Hepatocyte (in vitro differentiated cells): ENCODE measurements at regions not wholly inside any gene's neighbourhood (a gene's known extent, or its start where the extent isn't known, plus 50 kb on each side); places are given as distances from the start of the nearest gene placed in this dataset.

Experiments
- EZH2 ChIP-seq: fragments of 200-600 bp; sonication (generic); IDR thresholded peaks from 2 replicates; pipeline ENCODE4 v1.6.1; 2016; ENCODE audit warnings: antibody characterized with exemption, mild to moderate bottlenecking, borderline replicate concordance
- EZH2phosphoT487 ChIP-seq: fragments of 200-600 bp; sonication (generic); IDR thresholded peaks from one replicate; pipeline ENCODE4 v1.6.1; 2018; ENCODE audit warnings: antibody characterized with exemption, mild to moderate bottlenecking, low read depth, moderate library complexity; ENCODE audit not compliant: unreplicated experiment, severe bottlenecking
- TF ChIP-seq, protein P1 (sequence below): fragments of 200-600 bp; sonication (generic); IDR thresholded peaks from 2 replicates; pipeline ENCODE4 v1.5.1; 2016; ENCODE audit warnings: antibody characterized with exemption, mild to moderate bottlenecking; ENCODE audit not compliant: poor library complexity

DNA sequence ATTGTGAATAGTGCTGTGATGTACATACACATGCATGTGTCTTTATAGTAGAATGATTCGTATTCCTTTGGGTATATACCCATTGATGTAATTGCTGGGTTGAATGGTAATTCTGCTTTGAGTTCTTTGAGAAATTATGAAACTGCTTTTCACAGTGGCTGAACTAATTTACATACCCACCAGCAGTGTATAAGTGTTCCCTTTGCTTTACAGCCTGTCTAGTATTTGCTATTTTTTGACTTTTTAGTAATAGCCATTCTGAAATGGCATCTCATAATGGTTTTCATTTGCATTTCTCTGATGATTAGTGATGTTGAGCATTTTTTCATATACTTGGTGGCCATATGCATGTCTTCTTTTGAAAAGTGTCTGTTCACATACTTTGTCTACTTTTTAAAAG lies 54.5 kb upstream of the FAM78B start:
- TF ChIP-seq, protein P1, sequence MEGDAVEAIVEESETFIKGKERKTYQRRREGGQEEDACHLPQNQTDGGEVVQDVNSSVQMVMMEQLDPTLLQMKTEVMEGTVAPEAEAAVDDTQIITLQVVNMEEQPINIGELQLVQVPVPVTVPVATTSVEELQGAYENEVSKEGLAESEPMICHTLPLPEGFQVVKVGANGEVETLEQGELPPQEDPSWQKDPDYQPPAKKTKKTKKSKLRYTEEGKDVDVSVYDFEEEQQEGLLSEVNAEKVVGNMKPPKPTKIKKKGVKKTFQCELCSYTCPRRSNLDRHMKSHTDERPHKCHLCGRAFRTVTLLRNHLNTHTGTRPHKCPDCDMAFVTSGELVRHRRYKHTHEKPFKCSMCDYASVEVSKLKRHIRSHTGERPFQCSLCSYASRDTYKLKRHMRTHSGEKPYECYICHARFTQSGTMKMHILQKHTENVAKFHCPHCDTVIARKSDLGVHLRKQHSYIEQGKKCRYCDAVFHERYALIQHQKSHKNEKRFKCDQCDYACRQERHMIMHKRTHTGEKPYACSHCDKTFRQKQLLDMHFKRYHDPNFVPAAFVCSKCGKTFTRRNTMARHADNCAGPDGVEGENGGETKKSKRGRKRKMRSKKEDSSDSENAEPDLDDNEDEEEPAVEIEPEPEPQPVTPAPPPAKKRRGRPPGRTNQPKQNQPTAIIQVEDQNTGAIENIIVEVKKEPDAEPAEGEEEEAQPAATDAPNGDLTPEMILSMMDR, result no peak
- TF ChIP-seq EZH2phosphoT487 (no peak), EZH2 (no peak)
